Breast epithelium (tissue), 4 donors: ENCODE measurements at regions not wholly inside any gene's neighbourhood (a gene's known extent, or its start where the extent isn't known, plus 50 kb on each side); places are given as distances from the start of the nearest gene placed in this dataset.

ENCODE experiments used
- DNase-seq, 2 donors: peaks; one replicate each; pipeline ENCODE4 v3.0.0-alpha.2; 2019; ENCODE audit warnings: low spot score in 2 of 2
- H3K27ac ChIP-seq, 2 donors: fragments of 200-600 bp; sonication (generic) in 1 of 2; one replicate each; pipeline ENCODE4 v1.5.1; 2016 to 2019; ENCODE audit warnings: mild to moderate bottlenecking in 1 of 2
- H3K27me3 ChIP-seq, 2 donors: fragments of 200-600 bp; sonication (generic) in 1 of 2; one replicate each; pipeline versions ENCODE4 v1.5.1 to v1.6.0; 2017 to 2019; ENCODE audit warnings: control low read depth in 1 of 2, mild to moderate bottlenecking in 1 of 2
- H3K36me3 ChIP-seq: fragments of 200-600 bp; one replicate; pipeline ENCODE4 v1.5.1; 2019
- H3K4me1 ChIP-seq, 2 donors: fragments of 200-600 bp; sonication (generic); one replicate each; pipeline ENCODE4 v1.5.1; 2016 to 2019; ENCODE audit warnings: control low read depth in 1 of 2
- H3K4me3 ChIP-seq, 3 donors: fragments of 200-600 bp; sonication (generic); 1 replicate in 2 of 3; 2 replicates in 1 of 3; pipeline ENCODE4 v1.5.1; 2016 to 2019; ENCODE audit warnings: mild to moderate bottlenecking in 3 of 3, moderate library complexity in 2 of 3
- H3K9me3 ChIP-seq, 2 donors: fragments of 200-600 bp; sonication (generic) in 1 of 2; one replicate each; pipeline ENCODE4 v1.5.1; 2016 to 2019; ENCODE audit warnings: control low read depth in 1 of 2
- POLR2A ChIP-seq: fragments of 450-650 bp; IDR thresholded peaks from one replicate; pipeline ENCODE4 v1.6.1; 2016; ENCODE audit warnings: antibody characterized with exemption, mild to moderate bottlenecking, moderate library complexity
- POLR2AphosphoS5 ChIP-seq, 3 donors: sonication (generic); formaldehyde crosslinking; IDR thresholded peaks; one replicate each; pipeline ENCODE4 v1.6.1; 2017; ENCODE audit warnings: antibody characterized with exemption in 3 of 3
- intact Hi-C: fragments of 100-400 bp; cut with DNase I; formaldehyde crosslinking; loops from one replicate; pipeline ENCODE4 v1.15.1; 2023; ENCODE audit warnings: low total_unique reads
- TF ChIP-seq, protein P1 (sequence below), 3 donors: fragments of 450-650 bp; IDR thresholded peaks; one replicate each; pipeline ENCODE4 v1.5.1; 2016 to 2017; ENCODE audit warnings: antibody characterized with exemption in 3 of 3, mild to moderate bottlenecking in 3 of 3, moderate library complexity in 3 of 3

DNA sequence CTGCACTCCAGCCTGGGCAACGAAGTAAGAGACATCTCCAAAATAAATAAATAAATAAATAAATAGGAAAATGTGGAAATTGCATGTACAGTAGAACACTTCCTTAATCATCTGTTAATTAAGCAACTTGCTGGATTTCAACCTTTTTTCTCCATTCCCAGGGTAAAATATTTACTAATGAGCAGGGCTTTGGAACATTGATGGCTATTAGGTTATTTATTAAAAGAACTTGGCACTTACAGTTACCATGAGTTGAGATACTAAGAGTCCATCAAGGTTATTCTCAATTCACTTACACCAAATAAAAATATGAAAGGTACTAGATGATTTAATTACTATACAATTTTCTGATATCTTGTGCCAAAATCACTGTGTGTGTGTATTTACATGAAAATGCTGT lies 607.1 kb downstream of the PCDH18 start:
- TF ChIP-seq, protein P1, sequence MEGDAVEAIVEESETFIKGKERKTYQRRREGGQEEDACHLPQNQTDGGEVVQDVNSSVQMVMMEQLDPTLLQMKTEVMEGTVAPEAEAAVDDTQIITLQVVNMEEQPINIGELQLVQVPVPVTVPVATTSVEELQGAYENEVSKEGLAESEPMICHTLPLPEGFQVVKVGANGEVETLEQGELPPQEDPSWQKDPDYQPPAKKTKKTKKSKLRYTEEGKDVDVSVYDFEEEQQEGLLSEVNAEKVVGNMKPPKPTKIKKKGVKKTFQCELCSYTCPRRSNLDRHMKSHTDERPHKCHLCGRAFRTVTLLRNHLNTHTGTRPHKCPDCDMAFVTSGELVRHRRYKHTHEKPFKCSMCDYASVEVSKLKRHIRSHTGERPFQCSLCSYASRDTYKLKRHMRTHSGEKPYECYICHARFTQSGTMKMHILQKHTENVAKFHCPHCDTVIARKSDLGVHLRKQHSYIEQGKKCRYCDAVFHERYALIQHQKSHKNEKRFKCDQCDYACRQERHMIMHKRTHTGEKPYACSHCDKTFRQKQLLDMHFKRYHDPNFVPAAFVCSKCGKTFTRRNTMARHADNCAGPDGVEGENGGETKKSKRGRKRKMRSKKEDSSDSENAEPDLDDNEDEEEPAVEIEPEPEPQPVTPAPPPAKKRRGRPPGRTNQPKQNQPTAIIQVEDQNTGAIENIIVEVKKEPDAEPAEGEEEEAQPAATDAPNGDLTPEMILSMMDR (IDR thresholded peaks at IDR 0.05), result no peak
- Histone ChIP-seq H3K27me3 (no peaks in the 10 kb centered on the region), H3K4me1 (no peaks in the 10 kb centered on the region), H3K27ac (no peak overlapping the region), H3K4me3 (no peak overlapping the region), H3K36me3 (no peaks in the 10 kb centered on the region), H3K9me3 (peaks cover 0 to 5% of the 10 kb centered on the region in 2 donors)
- no peak for DNase-seq
- intact Hi-C loops, result no loop called here

DNA sequence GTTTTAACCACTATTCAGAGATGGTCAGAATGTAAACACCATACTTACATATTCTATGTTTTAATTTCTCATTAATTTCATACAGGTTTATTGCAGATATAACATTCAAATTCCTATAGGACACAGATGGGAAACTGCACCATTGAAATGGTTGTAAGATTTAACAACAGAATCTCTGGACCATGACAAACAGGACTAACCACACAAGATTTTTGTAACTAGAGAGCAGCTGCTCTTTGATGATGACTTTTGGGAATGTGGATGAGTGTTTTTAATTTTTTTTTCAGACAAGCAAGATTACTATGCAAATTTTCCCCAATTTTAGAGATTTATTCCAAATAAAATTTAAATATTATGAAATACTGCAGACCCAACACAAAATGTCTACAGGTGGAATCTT lies 610.2 kb downstream of the PCDH18 start:
- Histone ChIP-seq H3K36me3 (no peaks in the 10 kb centered on the region), H3K4me3 (no peak overlapping the region), H3K9me3 (no peaks in the 10 kb centered on the region), H3K27ac (no peak overlapping the region), H3K4me1 (no peaks in the 10 kb centered on the region), H3K27me3 (no peaks in the 10 kb centered on the region)
- DNase-seq, result no peak
- intact Hi-C loops, result no loop called here
- no peak for TF ChIP-seq POLR2A
- TF ChIP-seq, protein P1 (IDR thresholded peaks at IDR 0.05), result no peak
- TF ChIP-seq POLR2AphosphoS5 (IDR thresholded peaks at IDR 0.05), result no peak

DNA sequence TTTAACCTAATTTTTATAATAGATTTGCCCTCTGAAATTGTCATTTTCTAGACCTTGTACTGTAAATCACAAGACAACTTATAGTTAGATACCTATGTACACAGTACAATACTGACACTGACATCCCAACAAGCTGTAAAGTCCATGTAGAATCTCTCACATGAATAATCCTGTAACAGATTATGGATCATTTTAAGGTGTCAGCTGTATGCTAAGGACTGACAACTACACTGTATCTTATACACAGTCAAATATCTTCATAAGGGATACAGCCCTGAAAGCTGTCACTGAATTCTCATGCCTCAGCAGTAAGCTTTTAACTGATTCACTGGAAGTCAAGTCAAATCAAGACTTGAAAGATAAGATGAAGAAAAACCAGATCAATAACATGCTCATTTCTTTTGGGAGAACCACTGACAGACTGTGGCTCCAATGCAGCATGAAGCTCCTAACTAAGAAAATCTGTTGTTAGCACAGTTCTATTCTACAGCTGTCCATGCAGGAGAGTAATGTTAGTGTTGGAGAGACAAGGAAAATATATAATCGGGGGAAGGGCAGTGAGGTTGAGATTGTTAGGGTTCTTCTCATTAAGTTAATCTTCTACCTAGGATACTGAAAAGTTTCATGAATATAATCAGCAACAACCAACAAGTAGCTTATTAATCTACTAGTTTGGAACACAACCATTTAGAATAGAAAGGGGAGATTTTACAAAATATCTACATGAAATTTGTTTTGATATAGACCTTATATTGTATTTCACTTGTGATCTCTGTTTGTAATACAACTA lies 612.0 kb downstream of the PCDH18 start:
- Histone ChIP-seq H3K27ac (no peak overlapping the region), H3K4me1 (no peaks in the 10 kb centered on the region)

DNA sequence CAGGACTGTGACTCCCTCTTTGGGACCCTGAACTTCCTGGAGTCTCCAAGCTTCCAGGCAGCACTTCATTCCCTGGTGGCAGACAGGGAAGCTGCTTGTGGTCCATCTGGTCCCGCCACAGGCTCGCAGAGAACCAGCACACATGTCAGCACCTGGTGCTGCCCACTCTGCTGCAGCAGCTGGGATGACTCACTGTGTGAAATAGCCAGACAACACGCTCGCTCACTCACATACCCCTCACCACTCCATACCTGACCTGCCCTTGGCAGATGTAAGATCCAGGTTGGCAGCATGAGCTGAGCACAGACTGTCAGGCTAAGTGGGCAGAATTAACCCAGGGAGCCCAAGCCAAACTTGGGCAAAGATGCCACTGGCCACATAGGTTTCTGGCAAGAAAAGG lies 613.5 kb downstream of the PCDH18 start:
- no peaks in the 10 kb centered on the region for H3K36me3 ChIP-seq
- TF ChIP-seq POLR2AphosphoS5 (IDR thresholded peaks at IDR 0.05), result no peak
- TF ChIP-seq, protein P1 (IDR thresholded peaks at IDR 0.05), result no peak
- TF ChIP-seq POLR2A, result no peak
- no peak overlapping the region for H3K4me3 ChIP-seq
- no peak for DNase-seq
- H3K27me3 ChIP-seq, result no peaks in the 10 kb centered on the region
- H3K4me1 ChIP-seq, result no peaks in the 10 kb centered on the region
- no peaks in the 10 kb centered on the region for H3K9me3 ChIP-seq
- H3K27ac ChIP-seq, result no peak overlapping the region
- intact Hi-C loops, result no loop called here

More for the DNA sequence above, 612.0 kb downstream of the PCDH18 start:
- DNase-seq, result no peak
- Histone ChIP-seq H3K4me3 (no peak overlapping the region), H3K36me3 (no peaks in the 10 kb centered on the region), H3K27me3 (no peaks in the 10 kb centered on the region), H3K9me3 (no peaks in the 10 kb centered on the region)
- TF ChIP-seq POLR2AphosphoS5 (IDR thresholded peaks at IDR 0.05), result no peak
- intact Hi-C loops, result no loop called here

DNA sequence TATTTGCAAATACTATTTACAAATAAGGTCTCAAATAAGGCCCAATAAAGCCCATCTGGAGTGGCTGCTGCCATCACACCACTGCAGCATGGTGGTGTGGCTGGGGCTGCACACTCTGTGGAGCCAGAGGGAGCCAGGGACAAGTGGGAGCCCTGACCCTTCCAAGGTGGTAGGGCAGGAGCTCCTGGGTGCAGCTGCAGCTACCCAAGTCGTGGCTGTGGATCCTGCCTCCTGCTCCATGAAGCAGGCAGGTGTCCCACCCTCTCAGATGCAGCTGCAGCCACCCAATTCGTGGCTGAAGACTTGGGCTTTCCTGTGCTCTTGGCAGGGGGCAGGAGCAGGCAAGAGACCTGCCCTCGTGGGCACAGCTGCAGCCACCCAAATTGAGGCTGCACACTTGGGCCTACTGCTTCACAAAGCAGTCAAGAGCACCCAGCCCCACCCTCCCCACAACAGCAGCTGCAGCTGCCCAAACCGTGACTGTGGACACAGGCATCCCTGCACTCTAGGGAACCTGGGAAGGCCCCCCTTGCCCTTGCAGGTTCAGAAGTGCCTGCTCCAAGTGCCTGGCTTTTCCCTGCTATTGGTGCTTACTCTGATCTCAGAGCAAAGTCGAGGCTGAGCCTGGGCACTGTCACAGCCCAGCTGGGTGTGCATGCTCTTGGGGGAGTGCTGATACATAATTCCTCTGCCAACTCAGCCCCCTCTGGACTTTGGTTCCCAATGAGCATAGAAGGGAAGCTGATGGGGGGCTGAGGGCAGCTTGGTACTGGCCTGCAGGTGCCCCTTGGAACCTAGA lies 614.8 kb downstream of the PCDH18 start:
- Histone ChIP-seq H3K9me3 (no peaks in the 10 kb centered on the region), H3K27ac (no peak overlapping the region), H3K27me3 (no peaks in the 10 kb centered on the region), H3K4me3 (no peak overlapping the region), H3K4me1 (no peaks in the 10 kb centered on the region), H3K36me3 (no peaks in the 10 kb centered on the region)
- TF ChIP-seq, protein P1 (IDR thresholded peaks at IDR 0.05), result no peak
- TF ChIP-seq POLR2A (no peak), POLR2AphosphoS5 (IDR thresholded peaks at IDR 0.05) (no peak)
- intact Hi-C loops, result no loop called here
- no peak for DNase-seq
